ENCODE measurements at regions not wholly inside any gene's neighbourhood (a gene's known extent, or its start where the extent isn't known, plus 50 kb on each side); places are given as distances from the start of the nearest gene placed in this dataset.
"Not testable (repeated sequence)": the region's sequence is repeated elsewhere in the genome, so short reads cannot be mapped to it uniquely, and the experiment has no call there.

DNA sequence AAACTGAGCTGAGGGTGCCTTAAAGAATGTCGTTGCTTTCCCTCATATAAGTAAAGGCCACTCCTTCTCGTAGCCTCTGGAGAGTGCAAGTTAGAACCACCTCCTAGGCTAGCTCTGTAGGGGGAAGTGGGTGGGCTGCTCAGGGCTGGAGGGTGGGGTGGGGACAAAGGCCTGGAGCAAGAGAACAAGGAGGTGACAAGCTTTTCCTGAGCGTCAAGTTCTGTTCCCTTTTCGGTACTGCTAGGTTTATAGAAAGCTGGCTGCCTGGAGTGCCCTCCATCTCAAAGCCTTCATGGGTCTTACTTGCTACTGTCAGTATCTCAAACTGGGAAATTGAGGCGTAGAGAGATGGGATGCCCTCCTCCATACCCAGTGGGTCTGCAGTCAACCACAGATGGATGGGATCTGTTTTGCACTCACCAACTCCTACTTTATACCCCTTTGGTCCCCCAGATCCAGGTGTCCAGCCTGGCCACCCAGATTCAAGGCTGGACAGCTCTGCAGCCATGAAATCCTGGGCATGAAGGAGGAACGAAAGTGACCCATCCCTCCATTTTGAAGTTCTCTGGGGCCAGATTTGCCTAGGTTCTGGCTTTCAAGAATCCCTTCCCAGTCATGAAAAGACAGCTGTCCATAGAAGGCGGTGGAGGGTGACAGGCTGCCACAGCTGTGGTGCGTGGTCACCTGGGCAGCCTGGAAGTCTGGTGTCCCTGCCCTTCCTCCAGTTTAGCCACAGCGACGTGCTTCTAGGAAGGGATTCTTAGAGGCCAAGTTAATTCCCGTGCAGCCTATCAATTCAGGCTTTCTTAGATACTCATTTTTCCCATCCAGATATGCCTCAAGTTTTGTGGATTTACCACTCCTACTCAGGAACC is 117.8 kb downstream of the CRLF3 start:
- H3K27me3 Mint-ChIP-seq (ENCODE audit: low read depth); H3K9me3 Mint-ChIP-seq; H3K27ac Mint-ChIP-seq (ENCODE audit: unreplicated experiment); H3K36me3 Mint-ChIP-seq (ENCODE audit: low read depth); DNase-seq (ENCODE audit: low read depth, low spot score): not testable (repeated sequence)
- Mint-ChIP-seq H3K4me1 (peaks cover 34% of the 10 kb centered on the region), H3K4me3 (peak overlapping the region; percentile 99)

DNA sequence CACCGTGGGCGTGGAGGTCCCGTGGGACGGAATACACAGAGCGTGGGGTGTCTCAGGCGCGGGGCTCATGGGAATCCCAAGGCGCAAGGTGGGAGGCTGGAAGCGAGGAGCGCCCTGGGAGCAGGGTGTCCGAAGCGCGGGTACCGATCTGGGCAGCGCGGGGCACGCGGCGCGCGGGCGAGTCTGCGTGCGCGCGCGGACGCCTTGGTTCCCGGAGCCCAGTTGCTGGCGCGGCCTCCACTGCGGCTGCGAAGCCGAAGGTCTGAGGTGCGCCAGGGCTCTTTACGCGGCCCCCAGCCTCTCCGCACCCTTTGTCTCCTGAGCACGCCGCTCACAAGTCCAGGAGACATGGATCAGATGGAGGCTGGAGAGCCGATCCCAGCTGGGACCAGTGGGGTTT is 118.5 kb downstream of the CRLF3 start:
- Mint-ChIP-seq H3K4me3 (peak overlapping the region; percentile 64), H3K4me1 (peaks cover 31% of the 10 kb centered on the region), H3K27me3 (ENCODE audit: low read depth) (peaks cover 10% of the 10 kb centered on the region)
- DNase-seq (ENCODE audit: low read depth, low spot score); H3K9me3 Mint-ChIP-seq; H3K27ac Mint-ChIP-seq (ENCODE audit: unreplicated experiment); H3K36me3 Mint-ChIP-seq (ENCODE audit: low read depth): not testable (repeated sequence)

DNA sequence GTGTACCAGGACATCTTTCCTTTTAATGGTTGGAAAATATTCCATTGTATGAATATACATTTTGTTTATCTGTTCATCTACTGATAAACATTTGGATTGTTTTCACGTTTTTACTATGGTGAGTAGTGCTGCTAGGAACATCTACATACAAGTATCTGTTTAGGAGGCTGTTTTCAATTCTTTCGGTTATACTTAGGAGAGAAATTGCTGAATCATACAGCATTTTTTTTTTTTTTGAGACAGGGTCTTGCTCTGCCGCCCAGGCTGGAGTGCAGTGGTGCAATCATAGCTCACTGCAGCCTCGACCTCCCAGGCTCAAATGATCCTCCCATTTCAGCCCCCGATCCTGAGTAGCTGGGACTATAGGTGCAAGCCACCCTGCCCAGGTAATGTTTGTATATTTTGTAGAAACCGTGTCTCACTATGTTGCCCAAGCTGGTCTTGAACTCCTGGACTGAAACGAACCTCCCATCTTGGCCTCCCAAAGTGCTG is 122.9 kb downstream of the CRLF3 start:
- TF ChIP-seq, protein P1, sequence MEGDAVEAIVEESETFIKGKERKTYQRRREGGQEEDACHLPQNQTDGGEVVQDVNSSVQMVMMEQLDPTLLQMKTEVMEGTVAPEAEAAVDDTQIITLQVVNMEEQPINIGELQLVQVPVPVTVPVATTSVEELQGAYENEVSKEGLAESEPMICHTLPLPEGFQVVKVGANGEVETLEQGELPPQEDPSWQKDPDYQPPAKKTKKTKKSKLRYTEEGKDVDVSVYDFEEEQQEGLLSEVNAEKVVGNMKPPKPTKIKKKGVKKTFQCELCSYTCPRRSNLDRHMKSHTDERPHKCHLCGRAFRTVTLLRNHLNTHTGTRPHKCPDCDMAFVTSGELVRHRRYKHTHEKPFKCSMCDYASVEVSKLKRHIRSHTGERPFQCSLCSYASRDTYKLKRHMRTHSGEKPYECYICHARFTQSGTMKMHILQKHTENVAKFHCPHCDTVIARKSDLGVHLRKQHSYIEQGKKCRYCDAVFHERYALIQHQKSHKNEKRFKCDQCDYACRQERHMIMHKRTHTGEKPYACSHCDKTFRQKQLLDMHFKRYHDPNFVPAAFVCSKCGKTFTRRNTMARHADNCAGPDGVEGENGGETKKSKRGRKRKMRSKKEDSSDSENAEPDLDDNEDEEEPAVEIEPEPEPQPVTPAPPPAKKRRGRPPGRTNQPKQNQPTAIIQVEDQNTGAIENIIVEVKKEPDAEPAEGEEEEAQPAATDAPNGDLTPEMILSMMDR (conservative IDR thresholded peaks at IDR 0.05), result no peak
- H3K4me1 Mint-ChIP-seq, result peaks cover 11% of the 10 kb centered on the region
- no peaks in the 10 kb centered on the region for H3K9me3 Mint-ChIP-seq
- peaks cover 37% of the 10 kb centered on the region for H3K27me3 Mint-ChIP-seq (ENCODE audit: low read depth)
- DNase-seq (ENCODE audit: low read depth, low spot score), result no peak
- H3K36me3 Mint-ChIP-seq (ENCODE audit: low read depth), result no peaks in the 10 kb centered on the region
- H3K4me3 Mint-ChIP-seq, result peak overlapping the region; percentile 44
- no peak overlapping the region for H3K27ac Mint-ChIP-seq (ENCODE audit: unreplicated experiment)

DNA sequence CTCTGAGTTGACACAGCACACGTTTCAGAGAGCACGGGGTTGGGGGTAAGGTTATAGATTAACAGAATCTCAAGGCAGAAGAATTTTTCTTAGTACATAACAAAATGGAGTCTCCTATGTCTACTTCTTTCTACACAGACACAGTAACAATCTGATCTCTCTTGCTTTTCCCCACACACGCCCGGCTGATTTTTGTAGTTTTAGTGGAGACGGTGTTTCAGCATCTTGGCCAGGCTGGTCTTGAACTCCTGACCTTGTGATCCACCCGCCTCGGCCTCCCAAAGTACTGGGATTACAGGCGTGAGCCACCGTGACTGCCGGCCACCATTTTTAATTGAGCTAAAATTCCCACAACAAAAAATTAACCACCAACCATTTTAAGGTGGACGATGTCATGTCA is 123.7 kb downstream of the CRLF3 start:
- not testable (repeated sequence) for H3K36me3 Mint-ChIP-seq (ENCODE audit: low read depth); H3K4me3 Mint-ChIP-seq; DNase-seq (ENCODE audit: low read depth, low spot score); H3K27ac Mint-ChIP-seq (ENCODE audit: unreplicated experiment); H3K9me3 Mint-ChIP-seq
- H3K4me1 Mint-ChIP-seq, result peaks cover 11% of the 10 kb centered on the region
- peaks cover 37% of the 10 kb centered on the region for H3K27me3 Mint-ChIP-seq (ENCODE audit: low read depth)

DNA sequence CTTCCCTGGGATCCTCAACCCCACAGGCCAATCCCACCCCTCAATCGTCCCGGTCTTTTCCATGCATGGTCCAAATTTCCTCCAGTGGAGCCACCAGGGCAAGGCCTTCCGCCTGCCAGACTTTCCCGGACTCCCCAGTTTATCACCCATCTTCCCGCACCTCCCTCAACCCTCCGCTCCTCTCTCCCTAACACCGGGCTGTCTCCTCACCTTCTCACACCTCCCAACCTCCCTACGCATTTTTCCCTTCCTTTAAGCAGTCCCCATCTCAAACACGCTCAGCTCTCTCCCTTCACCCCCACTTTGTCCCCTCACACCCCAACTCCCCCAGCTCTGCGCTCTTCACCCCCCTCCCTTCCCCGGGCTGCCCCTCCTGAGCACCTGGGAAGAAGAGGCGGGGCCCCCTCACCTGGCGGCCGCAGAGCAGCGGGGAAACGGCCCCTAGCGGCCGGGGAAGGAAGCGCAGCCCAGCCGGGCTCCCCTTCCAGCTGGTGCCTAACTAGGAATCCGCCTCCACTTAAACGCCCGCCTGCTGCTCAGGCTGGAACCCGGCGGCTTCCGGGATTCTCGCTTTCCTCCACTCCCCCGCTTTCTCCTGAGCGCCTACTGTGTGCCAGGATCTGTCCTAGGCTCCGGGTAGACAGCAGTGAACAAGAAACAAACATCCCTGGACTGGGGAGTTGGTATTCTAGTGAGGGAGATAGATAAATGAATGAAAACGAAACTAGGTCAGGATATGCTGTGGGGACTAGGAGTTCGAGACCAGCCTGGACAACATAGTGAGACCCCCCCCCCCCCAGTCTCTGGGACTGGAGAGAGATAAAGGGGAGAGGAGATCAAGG is 126.7 kb downstream of the CRLF3 start:
- not testable (repeated sequence) for H3K36me3 Mint-ChIP-seq (ENCODE audit: low read depth); H3K4me3 Mint-ChIP-seq; H3K9me3 Mint-ChIP-seq; H3K27ac Mint-ChIP-seq (ENCODE audit: unreplicated experiment)
- TF ChIP-seq, protein P1 (conservative IDR thresholded peaks at IDR 0.05), result peak; percentile 87
- peak; percentile 63 for DNase-seq (ENCODE audit: low read depth, low spot score)
- Mint-ChIP-seq H3K4me1 (peaks cover 21% of the 10 kb centered on the region), H3K27me3 (ENCODE audit: low read depth) (peaks cover 47% of the 10 kb centered on the region)

DNA sequence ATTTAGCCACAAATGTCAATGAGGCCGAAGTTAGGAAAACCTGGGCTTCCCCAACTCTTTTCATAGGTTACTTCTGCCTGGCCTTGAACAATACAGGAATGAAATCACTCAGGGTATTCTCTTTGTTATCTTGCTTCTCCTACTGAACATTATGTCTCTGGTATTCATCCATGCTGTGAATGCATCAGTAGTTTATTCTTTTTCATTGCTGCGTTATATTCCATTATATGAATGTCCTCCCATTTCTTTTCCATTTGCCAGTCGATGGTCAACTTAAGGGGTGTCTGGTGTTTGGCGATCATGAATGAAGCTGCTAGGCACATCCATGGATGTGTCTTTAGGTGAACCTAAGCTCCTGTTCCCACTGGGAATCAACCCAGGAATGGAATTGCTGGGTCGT is 128.3 kb downstream of the CRLF3 start:
- Mint-ChIP-seq H3K36me3 (ENCODE audit: low read depth) (no peaks in the 10 kb centered on the region), H3K4me3 (no peak overlapping the region), H3K4me1 (peaks cover 19% of the 10 kb centered on the region), H3K27me3 (ENCODE audit: low read depth) (peaks cover 44% of the 10 kb centered on the region), H3K9me3 (no peaks in the 10 kb centered on the region), H3K27ac (ENCODE audit: unreplicated experiment) (no peak overlapping the region)
- TF ChIP-seq, protein P1 (conservative IDR thresholded peaks at IDR 0.05), result no peak
- DNase-seq (ENCODE audit: low read depth, low spot score), result no peak

DNA sequence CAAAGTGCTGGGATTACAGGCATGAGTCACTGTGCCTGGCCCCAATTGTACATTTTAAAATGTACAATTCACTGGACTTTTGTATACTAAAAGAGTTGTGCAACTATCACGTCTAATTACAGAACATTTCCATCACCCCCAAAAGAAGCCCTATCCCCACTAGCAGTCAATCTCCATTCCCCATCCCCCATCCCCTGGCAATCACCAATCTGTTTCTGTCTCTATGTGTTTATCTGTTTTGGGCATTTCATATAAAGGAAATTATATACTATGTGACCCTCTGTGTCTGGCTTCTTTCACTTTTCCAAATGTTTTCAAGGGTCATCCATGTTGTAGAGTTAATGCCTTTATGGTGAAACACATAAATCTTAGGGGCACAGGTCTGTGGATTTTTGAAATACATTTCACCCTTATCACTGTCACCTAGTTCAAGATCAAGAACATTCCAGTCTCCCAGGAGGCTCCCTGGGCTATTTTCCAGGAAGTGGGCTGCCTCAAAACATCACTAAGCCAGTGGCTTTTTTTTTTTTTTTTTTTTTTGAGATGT is 129.2 kb downstream of the CRLF3 start:
- not testable (repeated sequence) for H3K36me3 Mint-ChIP-seq (ENCODE audit: low read depth); H3K4me3 Mint-ChIP-seq; H3K9me3 Mint-ChIP-seq; DNase-seq (ENCODE audit: low read depth, low spot score); H3K27ac Mint-ChIP-seq (ENCODE audit: unreplicated experiment)
- Mint-ChIP-seq H3K4me1 (peaks cover 13% of the 10 kb centered on the region), H3K27me3 (ENCODE audit: low read depth) (peaks cover 38% of the 10 kb centered on the region)

Data from neural crest cell (in vitro differentiated cells).